B cell (primary cell): ENCODE measurements at regions not wholly inside any gene's neighbourhood (a gene's known extent, or its start where the extent isn't known, plus 50 kb on each side); places are given as distances from the start of the nearest gene placed in this dataset.

ENCODE experiments used
- ATAC-seq: fragments of 200-7000 bp; cut with Tn5 transposase; one replicate; pipeline ENCODE4 v1.10.0; 2021; ENCODE audit warnings: low read depth, mild to moderate bottlenecking, moderate number of reproducible peaks, moderate library complexity
- CTCF ChIA-PET: fragments of 350-600 bp; sonication (Branson Sonifier 250); formaldehyde crosslinking; loops from one replicate; lab custom pipeline; 2021; ENCODE audit warnings: antibody characterized with exemption, inconsistent platforms; lab: Charles Lee
- POLR2A ChIA-PET: fragments of 350-600 bp; sonication (Branson Sonifier 250); formaldehyde crosslinking; loops from one replicate; lab custom pipeline; 2021; ENCODE audit warnings: antibody characterized with exemption; lab: Charles Lee
- DNase-seq: peaks from one replicate; pipeline ENCODE4 v3.0.0; 2013
- H2AFZ ChIP-seq: 2 replicates; pipeline ENCODE4 v1.6.1; 2012; ENCODE audit warnings: mild to moderate bottlenecking, low read depth, low read length; ENCODE audit not compliant: insufficient read depth, poor library complexity, severe bottlenecking
- H3K27ac ChIP-seq, 2 donors: 1 replicate in 1 of 2; 2 replicates in 1 of 2; pipeline ENCODE4 v1.5.1; 2012 to 2013; ENCODE audit warnings: low read length in 2 of 2, mild to moderate bottlenecking in 2 of 2, moderate library complexity in 1 of 2
- H3K27me3 ChIP-seq, 4 experiments: fragments of 200-600 bp in 1 of 4; sonication (generic) in 1 of 4; replicated peaks in 1 of 4; 1 replicate in 2 of 4; 2 replicates in 2 of 4; pipeline versions ENCODE4 v1.6.1 to v1.7.0; 2013 to 2016; ENCODE audit warnings: low read length in 3 of 4, mild to moderate bottlenecking in 2 of 4, mixed read lengths in 1 of 4, moderate library complexity in 1 of 4; ENCODE audit not compliant: insufficient read depth in 4 of 4, control insufficient read depth in 3 of 4; ENCODE audit errors: control extremely low read depth in 1 of 4
- H3K36me3 ChIP-seq, 2 experiments: replicated peaks in 1 of 2; 1 replicate in 1 of 2; 2 replicates in 1 of 2; pipeline versions ENCODE4 v1.6.1 to v1.7.1; 2013; ENCODE audit warnings: low read length in 1 of 2; ENCODE audit not compliant: insufficient read depth in 2 of 2, control insufficient read depth in 1 of 2; ENCODE audit errors: control extremely low read depth in 1 of 2, extremely low read depth in 1 of 2
- H3K4me1 ChIP-seq, 2 donors: fragments of 200-600 bp in 1 of 2; sonication (generic) in 1 of 2; 1 replicate in 1 of 2; 2 replicates in 1 of 2; pipeline versions ENCODE4 v1.5.1 to v1.6.1; 2013 to 2017; ENCODE audit warnings: low read length in 2 of 2; ENCODE audit not compliant: control insufficient read depth in 2 of 2, insufficient read depth in 2 of 2
- H3K4me2 ChIP-seq: replicated peaks from 2 replicates; pipeline ENCODE3; 2012; ENCODE audit warnings: mild to moderate bottlenecking, low read depth, low read length; ENCODE audit not compliant: poor library complexity, severe bottlenecking
- H3K4me3 ChIP-seq, 5 experiments: fragments of 200-600 bp in 1 of 5; sonication (generic) in 1 of 5; 1 replicate in 3 of 5; 2 replicates in 2 of 5; pipeline versions ENCODE4 v1.5.1 to v1.7.0; 2011 to 2016; ENCODE audit warnings: low read length in 4 of 5, mild to moderate bottlenecking in 4 of 5, low read depth in 2 of 5, control low read depth in 1 of 5, moderate library complexity in 1 of 5; ENCODE audit not compliant: insufficient read depth in 1 of 5; ENCODE audit errors: control extremely low read depth in 1 of 5, extremely low read depth in 1 of 5
- H3K79me2 ChIP-seq: fragments of 200-600 bp; sonication (generic); one replicate; pipeline ENCODE4 v1.6.0; 2016; ENCODE audit warnings: low read length; ENCODE audit not compliant: control insufficient read depth, insufficient read depth
- H3K9ac ChIP-seq: fragments of 200-600 bp; sonication (generic); 2 replicates; pipeline ENCODE4 v1.6.1; 2017; ENCODE audit warnings: mild to moderate bottlenecking, low read length, moderate library complexity
- H3K9me3 ChIP-seq, 3 donors: one replicate each; pipeline versions ENCODE4 v1.6.1 to v1.7.1; 2013; ENCODE audit warnings: low read length in 2 of 3; ENCODE audit not compliant: control insufficient read depth in 2 of 3, insufficient read depth in 1 of 3; ENCODE audit errors: control extremely low read depth in 1 of 3
- H4K20me1 ChIP-seq: 2 replicates; pipeline ENCODE4 v1.6.0; 2012; ENCODE audit warnings: mild to moderate bottlenecking, low read length; ENCODE audit not compliant: insufficient read depth, control insufficient read depth, poor library complexity, severe bottlenecking
- H3K27ac Mint-ChIP-seq: one replicate; pipeline ENCODE4 v1.8.0; 2021; ENCODE audit warnings: mixed read lengths
- H3K27me3 Mint-ChIP-seq: one replicate; pipeline ENCODE4 v1.8.0; 2021; ENCODE audit warnings: mixed read lengths
- H3K4me1 Mint-ChIP-seq: one replicate; pipeline ENCODE4 v1.8.0; 2021; ENCODE audit warnings: mixed read lengths
- H3K4me3 Mint-ChIP-seq: one replicate; pipeline ENCODE4 v1.8.0; 2021; ENCODE audit warnings: mixed read lengths
- H3K9me3 Mint-ChIP-seq: one replicate; pipeline ENCODE4 v1.8.0; 2022; ENCODE audit warnings: mixed read lengths; ENCODE audit not compliant: insufficient read depth
- EZH2 ChIP-seq: IDR thresholded peaks from 2 replicates; pipeline ENCODE4 v1.6.1; 2012; ENCODE audit warnings: borderline replicate concordance, low read depth, mild to moderate bottlenecking, moderate library complexity, low read length; ENCODE audit not compliant: insufficient read depth, poor library complexity, severe bottlenecking
- WGBS: methylation state at CpG from one replicate; pipeline ENCODE4 v1.1.5; 2013; ENCODE audit warnings: missing lambda C conversion rate; ENCODE audit not compliant: insufficient coverage; 5-methylcytosine and 5-hydroxymethylcytosine counted together
- intact Hi-C: fragments of 100-400 bp; cut with micrococcal nuclease; formaldehyde crosslinking; loops from one replicate; pipeline ENCODE4 v1.10.0; 2022
- TF ChIP-seq, protein P1 (sequence below): fragments of 200-600 bp; IDR thresholded peaks from one replicate; pipeline ENCODE4 v1.8.0; 2022; ENCODE audit warnings: antibody characterized with exemption, mild to moderate bottlenecking

DNA sequence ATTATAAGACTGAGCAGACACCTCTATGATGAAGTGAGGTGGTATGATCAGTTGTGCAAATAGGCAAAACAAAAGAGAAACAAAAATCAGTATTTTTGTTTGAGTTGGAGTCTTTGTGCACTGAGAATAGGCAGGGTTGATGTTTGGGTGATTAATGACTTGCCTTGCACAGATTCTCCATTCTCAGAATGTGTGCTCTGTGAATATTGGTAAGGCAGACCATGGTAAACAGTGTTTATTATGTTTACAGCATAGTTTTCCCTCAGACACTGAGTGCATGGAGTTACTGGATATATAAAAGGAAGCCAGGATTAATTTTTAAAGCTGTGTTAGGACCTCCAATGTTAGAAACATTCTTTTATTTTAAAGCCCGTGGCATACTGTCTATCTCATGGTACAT is 240.2 kb upstream of the MAGEB16 start:
- intact Hi-C loops = no loop called here
- Histone ChIP-seq H3K79me2 (no peaks in the 10 kb centered on the region), H3K9me3 (no peaks in the 10 kb centered on the region), H2AFZ (no peak overlapping the region), H3K9ac (no peak overlapping the region), H3K4me1 (no peaks in the 10 kb centered on the region), H4K20me1 (no peaks in the 10 kb centered on the region), H3K27ac (no peak overlapping the region), H3K27me3 (no peaks in the 10 kb centered on the region), H3K36me3 (no peaks in the 10 kb centered on the region), H3K4me3 (no peak overlapping the region), H3K4me2 (no peak overlapping the region)
- ChIA-PET CTCF (no interaction called here), POLR2A (no interaction called here)
- TF ChIP-seq, protein P1, sequence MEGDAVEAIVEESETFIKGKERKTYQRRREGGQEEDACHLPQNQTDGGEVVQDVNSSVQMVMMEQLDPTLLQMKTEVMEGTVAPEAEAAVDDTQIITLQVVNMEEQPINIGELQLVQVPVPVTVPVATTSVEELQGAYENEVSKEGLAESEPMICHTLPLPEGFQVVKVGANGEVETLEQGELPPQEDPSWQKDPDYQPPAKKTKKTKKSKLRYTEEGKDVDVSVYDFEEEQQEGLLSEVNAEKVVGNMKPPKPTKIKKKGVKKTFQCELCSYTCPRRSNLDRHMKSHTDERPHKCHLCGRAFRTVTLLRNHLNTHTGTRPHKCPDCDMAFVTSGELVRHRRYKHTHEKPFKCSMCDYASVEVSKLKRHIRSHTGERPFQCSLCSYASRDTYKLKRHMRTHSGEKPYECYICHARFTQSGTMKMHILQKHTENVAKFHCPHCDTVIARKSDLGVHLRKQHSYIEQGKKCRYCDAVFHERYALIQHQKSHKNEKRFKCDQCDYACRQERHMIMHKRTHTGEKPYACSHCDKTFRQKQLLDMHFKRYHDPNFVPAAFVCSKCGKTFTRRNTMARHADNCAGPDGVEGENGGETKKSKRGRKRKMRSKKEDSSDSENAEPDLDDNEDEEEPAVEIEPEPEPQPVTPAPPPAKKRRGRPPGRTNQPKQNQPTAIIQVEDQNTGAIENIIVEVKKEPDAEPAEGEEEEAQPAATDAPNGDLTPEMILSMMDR = no peak
- no peak for ATAC-seq
- H3K9me3 Mint-ChIP-seq = no peaks in the 10 kb centered on the region
- DNase-seq = no peak
- no CpG with 5 or more reads among the region's 1 CpG for WGBS
- no peak overlapping the region for H3K4me3 Mint-ChIP-seq
- H3K27ac Mint-ChIP-seq = no peak overlapping the region
- no peaks in the 10 kb centered on the region for H3K27me3 Mint-ChIP-seq
- no peaks in the 10 kb centered on the region for H3K4me1 Mint-ChIP-seq

DNA sequence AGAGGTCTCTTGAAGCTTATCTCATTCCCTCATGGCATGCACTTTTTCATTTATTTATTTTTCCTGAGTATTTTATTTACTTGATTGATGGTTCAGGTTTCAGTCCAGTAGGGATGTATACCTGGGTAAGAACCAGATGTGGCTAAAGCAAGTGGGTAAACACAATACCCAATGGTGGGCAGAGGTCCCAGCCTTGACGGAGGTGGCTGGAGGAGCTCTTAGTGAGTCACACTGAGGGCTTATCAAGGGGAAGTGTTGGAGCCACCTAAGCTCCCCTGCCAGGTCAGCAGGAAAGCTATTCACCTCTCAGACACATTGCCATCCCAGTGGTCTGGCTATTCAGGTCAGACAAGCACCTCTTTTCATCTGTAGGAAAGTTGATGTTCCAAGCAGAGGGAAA is 236.2 kb upstream of the MAGEB16 start:
- TF ChIP-seq EZH2 = no peak
- TF ChIP-seq, protein P1 = no peak
- Histone ChIP-seq H3K36me3 (no peaks in the 10 kb centered on the region), H3K4me3 (no peak overlapping the region), H3K27ac (no peak overlapping the region), H3K9ac (no peak overlapping the region), H3K79me2 (no peaks in the 10 kb centered on the region), H4K20me1 (no peaks in the 10 kb centered on the region), H3K4me1 (no peaks in the 10 kb centered on the region), H3K4me2 (no peak overlapping the region), H3K27me3 (no peaks in the 10 kb centered on the region), H3K9me3 (no peaks in the 10 kb centered on the region), H2AFZ (no peak overlapping the region)
- no CpG with 5 or more reads among the region's 1 CpG for WGBS
- ChIA-PET CTCF (no interaction called here), POLR2A (no interaction called here)
- no peaks in the 10 kb centered on the region for H3K27me3 Mint-ChIP-seq
- H3K4me1 Mint-ChIP-seq = no peaks in the 10 kb centered on the region
- ATAC-seq = no peak
- intact Hi-C loops = no loop called here
- no peak overlapping the region for H3K27ac Mint-ChIP-seq
- no peak for DNase-seq
- no peak overlapping the region for H3K4me3 Mint-ChIP-seq
- H3K9me3 Mint-ChIP-seq = no peaks in the 10 kb centered on the region
